Osteoblast (primary cell): ENCODE measurements at regions not wholly inside any gene's neighbourhood (a gene's known extent, or its start where the extent isn't known, plus 50 kb on each side); places are given as distances from the start of the nearest gene placed in this dataset.

Experiments used
- DNase-seq: peaks from one replicate; pipeline ENCODE4 v3.0.0; 2011; ENCODE audit warnings: low spot score, mixed read lengths; ENCODE audit not compliant: insufficient read length; ENCODE audit errors: missing footprints
- H2AFZ ChIP-seq: 2 replicates; pipeline ENCODE4 v1.6.0; 2011; ENCODE audit warnings: mild to moderate bottlenecking, low read length
- H3K27ac ChIP-seq: 2 replicates; pipeline ENCODE4 v1.5.1; 2011; ENCODE audit warnings: mild to moderate bottlenecking, low read depth, low read length, moderate library complexity
- H3K27me3 ChIP-seq: 2 replicates; pipeline ENCODE4 v1.6.0; 2012; ENCODE audit warnings: mild to moderate bottlenecking, control low read depth, inconsistent platforms, low read length, moderate library complexity; ENCODE audit not compliant: insufficient read depth
- H3K36me3 ChIP-seq: 2 replicates; pipeline ENCODE4 v1.5.1; 2011; ENCODE audit warnings: mild to moderate bottlenecking, low read length, control low read depth, moderate library complexity; ENCODE audit not compliant: insufficient read depth
- H3K4me1 ChIP-seq: 2 replicates; pipeline ENCODE4 v1.5.1; 2011; ENCODE audit warnings: mild to moderate bottlenecking, low read length, control low read depth, moderate library complexity; ENCODE audit not compliant: insufficient read depth
- H3K4me2 ChIP-seq: 2 replicates; pipeline ENCODE4 v1.6.0; 2011; ENCODE audit warnings: mild to moderate bottlenecking, low read length; ENCODE audit not compliant: insufficient read depth
- H3K4me3 ChIP-seq: fragments of 200-600 bp; sonication (generic); 3 replicates; pipeline ENCODE4 v1.5.1; 2012; ENCODE audit warnings: mild to moderate bottlenecking, low read length, inconsistent platforms; ENCODE audit not compliant: insufficient read depth
- H3K79me2 ChIP-seq: 2 replicates; pipeline ENCODE4 v1.6.0; 2012; ENCODE audit warnings: mild to moderate bottlenecking, low read length, control low read depth, inconsistent platforms; ENCODE audit not compliant: insufficient read depth
- H3K9me3 ChIP-seq: 2 replicates; pipeline ENCODE4 v1.5.1; 2011; ENCODE audit warnings: low read depth, low read length, control low read depth
- H4K20me1 ChIP-seq: 2 replicates; pipeline ENCODE4 v1.6.0; 2012; ENCODE audit warnings: mild to moderate bottlenecking, low read length, control low read depth; ENCODE audit not compliant: insufficient read depth
- TF ChIP-seq, protein P1 (sequence below): IDR thresholded peaks from 2 replicates; pipeline ENCODE4 v1.5.1; 2011; ENCODE audit warnings: mild to moderate bottlenecking, low read depth, low read length, moderate library complexity; ENCODE audit errors: extremely low read depth

DNA sequence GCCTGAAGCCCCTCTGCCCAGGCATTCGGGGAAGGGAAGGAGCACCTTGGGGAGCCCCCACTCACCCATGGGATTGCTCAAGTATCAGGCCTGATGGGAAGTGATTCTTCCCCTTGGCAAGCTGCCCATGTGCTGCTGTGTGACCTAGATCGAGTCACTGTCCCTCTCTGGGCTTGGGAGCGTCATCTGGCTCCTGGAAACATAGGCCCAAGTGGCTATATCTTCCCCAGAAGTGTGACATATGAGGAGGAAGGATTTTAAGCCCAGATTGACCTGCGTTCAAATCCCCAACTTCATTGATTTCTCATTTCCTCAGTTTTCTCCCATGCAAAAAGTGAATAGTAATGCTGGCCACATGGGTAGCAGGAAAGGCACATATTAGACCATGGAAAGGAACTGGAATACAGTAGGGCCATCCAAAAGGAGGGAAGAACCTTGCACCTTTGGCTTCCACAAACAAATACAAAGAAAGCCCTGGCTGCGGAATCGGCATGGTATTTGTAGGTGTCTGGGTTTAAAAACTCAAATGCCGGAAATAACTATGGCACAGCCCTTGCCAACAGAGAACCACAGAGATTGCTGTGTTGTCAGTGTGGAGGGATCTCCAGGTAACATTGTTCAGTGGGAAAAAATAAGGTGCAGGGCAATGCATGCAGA, 169.5 kb upstream of the ZMIZ1 start:
- Histone ChIP-seq H3K4me1 (no peaks in the 10 kb centered on the region), H3K79me2 (no peaks in the 10 kb centered on the region), H3K27ac (no peak overlapping the region), H4K20me1 (no peaks in the 10 kb centered on the region), H3K4me3 (no peak overlapping the region), H3K9me3 (no peaks in the 10 kb centered on the region), H3K27me3 (peaks cover 23% of the 10 kb centered on the region), H2AFZ (no peak overlapping the region), H3K4me2 (no peak overlapping the region), H3K36me3 (no peaks in the 10 kb centered on the region)
- TF ChIP-seq, protein P1, sequence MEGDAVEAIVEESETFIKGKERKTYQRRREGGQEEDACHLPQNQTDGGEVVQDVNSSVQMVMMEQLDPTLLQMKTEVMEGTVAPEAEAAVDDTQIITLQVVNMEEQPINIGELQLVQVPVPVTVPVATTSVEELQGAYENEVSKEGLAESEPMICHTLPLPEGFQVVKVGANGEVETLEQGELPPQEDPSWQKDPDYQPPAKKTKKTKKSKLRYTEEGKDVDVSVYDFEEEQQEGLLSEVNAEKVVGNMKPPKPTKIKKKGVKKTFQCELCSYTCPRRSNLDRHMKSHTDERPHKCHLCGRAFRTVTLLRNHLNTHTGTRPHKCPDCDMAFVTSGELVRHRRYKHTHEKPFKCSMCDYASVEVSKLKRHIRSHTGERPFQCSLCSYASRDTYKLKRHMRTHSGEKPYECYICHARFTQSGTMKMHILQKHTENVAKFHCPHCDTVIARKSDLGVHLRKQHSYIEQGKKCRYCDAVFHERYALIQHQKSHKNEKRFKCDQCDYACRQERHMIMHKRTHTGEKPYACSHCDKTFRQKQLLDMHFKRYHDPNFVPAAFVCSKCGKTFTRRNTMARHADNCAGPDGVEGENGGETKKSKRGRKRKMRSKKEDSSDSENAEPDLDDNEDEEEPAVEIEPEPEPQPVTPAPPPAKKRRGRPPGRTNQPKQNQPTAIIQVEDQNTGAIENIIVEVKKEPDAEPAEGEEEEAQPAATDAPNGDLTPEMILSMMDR, result no peak
- no peak for DNase-seq

DNA sequence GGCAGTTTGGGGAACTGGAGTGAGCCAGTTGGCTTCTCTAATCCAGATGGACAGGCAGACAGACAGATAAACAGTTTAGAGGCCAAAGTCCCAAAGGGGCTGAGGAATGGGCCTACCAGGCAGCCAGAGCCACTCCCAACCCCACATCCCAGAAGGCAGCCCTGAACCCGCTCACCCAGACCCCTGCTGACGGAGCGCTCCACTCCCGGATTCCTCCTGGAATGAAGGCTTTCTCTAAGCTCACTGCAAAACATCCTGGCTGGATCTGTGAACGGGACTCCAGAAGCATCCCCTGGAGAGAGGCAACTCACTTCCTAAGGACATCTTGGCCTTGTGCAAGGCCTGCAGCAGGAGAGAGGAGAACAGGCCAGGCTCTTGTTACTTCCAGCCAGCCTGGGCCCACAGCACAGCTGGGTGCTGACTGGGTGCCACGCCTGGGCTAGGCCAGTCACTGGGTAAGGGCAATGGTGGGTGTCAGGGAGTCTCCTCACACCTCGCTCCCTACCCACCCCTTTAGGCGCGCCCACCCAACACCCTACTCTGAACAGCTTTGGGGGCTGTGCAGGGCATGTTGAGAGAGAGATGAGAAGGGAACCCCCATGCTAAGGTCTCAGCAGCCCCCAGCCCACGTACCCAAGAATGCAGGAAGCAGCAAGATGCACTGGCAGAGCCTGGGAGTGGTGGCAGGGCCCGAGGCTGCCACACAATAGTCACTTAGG, 168.6 kb upstream of the ZMIZ1 start:
- Histone ChIP-seq H3K27me3 (peaks cover 18% of the 10 kb centered on the region), H2AFZ (no peak overlapping the region), H3K4me2 (no peak overlapping the region), H3K4me3 (no peak overlapping the region), H3K4me1 (no peaks in the 10 kb centered on the region), H4K20me1 (no peaks in the 10 kb centered on the region), H3K79me2 (no peaks in the 10 kb centered on the region), H3K27ac (no peak overlapping the region), H3K9me3 (no peaks in the 10 kb centered on the region), H3K36me3 (no peaks in the 10 kb centered on the region)
- no peak for DNase-seq
- TF ChIP-seq, protein P1, result no peak

DNA sequence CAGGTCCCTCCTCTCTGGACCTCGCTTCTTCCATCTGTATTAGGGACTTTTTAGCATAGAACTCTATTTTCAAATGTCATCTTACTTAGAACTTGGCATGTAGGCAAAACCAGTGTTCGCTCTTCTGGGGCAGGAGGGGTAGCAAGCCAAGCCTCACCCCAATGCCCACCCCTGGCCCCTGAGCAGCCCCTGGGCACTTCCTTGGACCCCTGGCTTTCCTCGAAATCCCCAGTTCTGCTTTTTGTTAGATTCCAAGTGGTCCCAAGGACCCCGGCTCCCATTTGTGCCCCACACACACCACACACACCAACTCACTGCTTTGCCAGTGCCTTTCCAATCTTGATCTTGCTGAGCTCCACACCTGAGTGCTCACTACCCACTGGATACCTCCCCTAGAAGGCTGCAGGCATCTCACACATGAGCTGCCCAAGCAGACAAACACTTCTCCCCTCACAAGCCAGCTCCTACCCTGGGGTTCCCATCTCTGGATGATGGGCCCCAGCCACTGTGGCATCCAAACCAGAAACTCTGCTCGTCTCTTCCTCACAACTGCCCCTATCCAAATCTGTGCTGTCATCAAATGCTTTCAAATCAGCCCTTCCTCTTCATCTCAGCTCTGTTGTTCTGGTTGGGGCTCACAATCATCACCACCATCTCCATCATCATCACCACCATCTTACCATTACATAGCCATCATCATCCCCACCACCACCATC, 167.9 kb upstream of the ZMIZ1 start:
- Histone ChIP-seq H3K79me2 (no peaks in the 10 kb centered on the region), H3K9me3 (no peaks in the 10 kb centered on the region), H2AFZ (no peak overlapping the region), H3K4me3 (no peak overlapping the region), H3K27me3 (peaks cover 16% of the 10 kb centered on the region), H3K27ac (no peak overlapping the region), H3K36me3 (no peaks in the 10 kb centered on the region), H3K4me2 (no peak overlapping the region), H4K20me1 (no peaks in the 10 kb centered on the region), H3K4me1 (no peaks in the 10 kb centered on the region)
- TF ChIP-seq, protein P1, result no peak
- DNase-seq, result no peak

DNA sequence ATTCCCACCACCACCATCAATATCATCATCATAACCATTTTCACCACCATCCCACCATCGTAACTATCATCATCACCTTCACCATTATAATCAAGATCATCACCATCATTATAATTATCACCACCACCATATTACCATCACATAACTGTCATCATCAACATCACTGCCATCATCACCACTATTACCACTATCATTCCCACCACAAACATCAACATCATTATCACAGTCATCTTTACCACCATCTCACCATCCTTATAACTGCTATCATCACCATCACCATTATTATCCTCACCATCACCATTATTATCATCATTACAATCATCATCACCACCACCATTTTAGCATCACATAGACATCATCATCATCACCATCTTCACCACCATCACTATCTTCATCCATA, 167.1 kb upstream of the ZMIZ1 start:
- Histone ChIP-seq H3K4me3 (no peak overlapping the region), H3K4me2 (no peak overlapping the region), H2AFZ (no peak overlapping the region), H3K36me3 (no peaks in the 10 kb centered on the region), H3K27ac (no peak overlapping the region), H4K20me1 (no peaks in the 10 kb centered on the region), H3K79me2 (no peaks in the 10 kb centered on the region), H3K27me3 (peaks cover 16% of the 10 kb centered on the region), H3K9me3 (no peaks in the 10 kb centered on the region), H3K4me1 (no peaks in the 10 kb centered on the region)
- no peak for DNase-seq
- TF ChIP-seq, protein P1, result no peak
